ENCODE measurements at regions not wholly inside any gene's neighbourhood (a gene's known extent, or its start where the extent isn't known, plus 50 kb on each side); places are given as distances from the start of the nearest gene placed in this dataset.

DNA sequence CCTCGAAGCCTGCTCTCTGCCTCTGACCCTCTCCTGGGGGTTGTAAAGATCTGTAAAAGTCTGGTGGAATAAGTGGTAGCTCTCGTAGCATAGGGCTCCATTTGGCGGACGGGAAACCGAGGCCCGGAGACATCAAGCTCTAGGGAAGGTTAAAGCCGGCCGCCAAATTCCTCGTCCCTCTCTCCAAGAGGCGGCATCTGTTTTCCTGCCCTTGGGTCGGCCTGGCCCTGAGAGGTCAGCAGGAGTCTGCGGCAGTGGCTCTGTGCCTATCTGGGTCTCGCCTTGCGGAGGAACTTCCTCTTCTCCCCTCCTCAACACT, 72.4 kb downstream of the TEX51 start:
- no peak for TF ChIP-seq ZFP3 (CRISPR knock-in tag; IDR thresholded peaks at IDR 0.05)
- TF ChIP-seq ISL1 (CRISPR knock-in tag; IDR thresholded peaks at IDR 0.05) = no peak
- no peak for TF ChIP-seq ZNF565 (CRISPR knock-in tag; conservative IDR thresholded peaks at IDR 0.05; ENCODE audit: low read depth)
- no peak for TF ChIP-seq OSR1 (CRISPR knock-in tag; IDR thresholded peaks at IDR 0.05)
- TF ChIP-seq, protein P1, sequence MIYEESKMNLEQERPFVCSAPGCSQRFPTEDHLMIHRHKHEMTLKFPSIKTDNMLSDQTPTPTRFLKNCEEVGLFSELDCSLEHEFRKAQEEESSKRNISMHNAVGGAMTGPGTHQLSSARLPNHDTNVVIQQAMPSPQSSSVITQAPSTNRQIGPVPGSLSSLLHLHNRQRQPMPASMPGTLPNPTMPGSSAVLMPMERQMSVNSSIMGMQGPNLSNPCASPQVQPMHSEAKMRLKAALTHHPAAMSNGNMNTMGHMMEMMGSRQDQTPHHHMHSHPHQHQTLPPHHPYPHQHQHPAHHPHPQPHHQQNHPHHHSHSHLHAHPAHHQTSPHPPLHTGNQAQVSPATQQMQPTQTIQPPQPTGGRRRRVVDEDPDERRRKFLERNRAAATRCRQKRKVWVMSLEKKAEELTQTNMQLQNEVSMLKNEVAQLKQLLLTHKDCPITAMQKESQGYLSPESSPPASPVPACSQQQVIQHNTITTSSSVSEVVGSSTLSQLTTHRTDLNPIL (CRISPR knock-in tag; IDR thresholded peaks at IDR 0.05; ENCODE audit: low read depth) = no peak
- TF ChIP-seq ARNTL (CRISPR knock-in tag; IDR thresholded peaks at IDR 0.05; ENCODE audit: borderline replicate concordance, low read depth) = no peak
- no peak for TF ChIP-seq PATZ1 (CRISPR knock-in tag; IDR thresholded peaks at IDR 0.05; ENCODE audit: borderline replicate concordance)
- TF ChIP-seq RARB (CRISPR knock-in tag; IDR thresholded peaks at IDR 0.05) = no peak
- no peak for TF ChIP-seq SNAI2 (CRISPR knock-in tag; IDR thresholded peaks at IDR 0.05)
- TF ChIP-seq GLIS3 (CRISPR knock-in tag; IDR thresholded peaks at IDR 0.05) = no peak
- TF ChIP-seq POU6F1 (CRISPR knock-in tag; IDR thresholded peaks at IDR 0.05; ENCODE audit: borderline replicate concordance, low read depth) = no peak

Measured in SK-N-SH treated with all-trans-retinoic acid at 6 μM for 48 hours (cell line).